GM18868 (cell line): ENCODE measurements at regions not wholly inside any gene's neighbourhood (a gene's known extent, or its start where the extent isn't known, plus 50 kb on each side); places are given as distances from the start of the nearest gene placed in this dataset.
A peak's percentile ranks its signal among the peaks of the same experiment; 100 is the strongest.

Experiments
- ATAC-seq: cut with Tn5 transposase; IDR thresholded peaks from one replicate; pipeline ENCODE4 v1.9.1; 2021; ENCODE audit warnings: mild to moderate bottlenecking, moderate library complexity; ENCODE audit not compliant: unreplicated experiment

DNA sequence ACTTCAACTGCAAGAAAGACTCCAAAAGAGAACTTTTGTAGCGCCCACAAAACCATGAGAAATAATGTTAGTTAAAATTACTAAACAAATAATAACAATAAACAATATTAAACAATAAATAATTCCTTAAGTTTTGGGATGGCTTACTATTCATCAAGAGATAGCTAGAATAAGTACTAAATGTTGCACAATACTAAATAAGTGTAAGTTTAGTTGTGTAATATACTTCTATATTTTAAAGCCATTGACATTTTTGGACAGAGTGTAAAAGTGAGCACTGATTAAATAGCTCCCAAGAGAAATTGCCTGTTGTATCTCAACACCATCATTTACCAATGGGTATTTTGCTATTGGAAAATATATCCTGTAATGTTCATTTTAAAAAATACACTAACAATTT lies 166.7 kb downstream of the ALG10 start:
- ATAC-seq = no peak

DNA sequence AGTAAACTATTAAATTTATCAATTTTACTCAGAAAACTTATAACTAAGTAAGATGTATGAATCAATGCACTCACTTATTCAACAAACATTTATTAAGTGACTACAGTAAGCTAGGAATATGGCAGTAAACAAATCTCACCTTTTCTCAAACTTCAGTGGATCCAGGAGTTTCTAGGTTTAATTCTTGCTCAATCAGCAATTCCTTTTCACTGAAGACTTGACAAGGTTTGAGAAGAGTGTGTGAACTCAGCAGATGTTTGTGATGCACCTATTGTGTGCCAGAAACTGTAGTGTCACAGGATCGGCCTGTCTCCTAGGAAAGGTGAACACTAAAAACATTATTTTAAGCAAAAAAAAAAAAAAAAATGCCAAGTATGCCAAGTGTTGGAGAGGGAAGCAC lies 167.8 kb downstream of the ALG10 start:
- ATAC-seq = no peak

- no peak for ATAC-seq
These were observed 176.6 kb downstream of the ALG10 start for GRCh38 chr12:34198924-34199323.

- ATAC-seq = no peak
These were observed 181.7 kb downstream of the ALG10 start for GRCh38 chr12:34203866-34204620.

GRCh38 chr12:34204830-34205285 lies 182.6 kb downstream of the ALG10 start:
- ATAC-seq = no peak

DNA sequence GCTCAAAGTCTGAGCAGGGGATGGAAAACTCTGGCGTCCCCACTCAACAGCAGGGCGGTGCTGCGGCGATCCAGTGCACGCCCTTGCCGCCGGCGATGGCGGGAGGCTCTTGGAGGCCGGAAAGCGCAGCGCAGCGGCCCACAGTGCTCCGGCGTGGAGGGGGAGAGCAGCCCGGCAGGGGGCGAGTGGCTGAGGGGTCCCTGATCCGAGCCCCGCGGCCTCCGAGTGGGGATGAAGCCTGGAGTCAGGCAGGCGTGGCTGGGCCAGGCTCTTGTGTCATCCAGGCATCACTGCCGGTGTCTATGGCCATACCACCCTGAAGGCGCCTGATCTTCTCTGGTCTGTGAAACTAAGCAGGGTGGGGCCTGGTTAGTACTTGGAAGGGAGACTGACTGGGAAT lies 183.1 kb downstream of the ALG10 start:
- no peak for ATAC-seq

DNA sequence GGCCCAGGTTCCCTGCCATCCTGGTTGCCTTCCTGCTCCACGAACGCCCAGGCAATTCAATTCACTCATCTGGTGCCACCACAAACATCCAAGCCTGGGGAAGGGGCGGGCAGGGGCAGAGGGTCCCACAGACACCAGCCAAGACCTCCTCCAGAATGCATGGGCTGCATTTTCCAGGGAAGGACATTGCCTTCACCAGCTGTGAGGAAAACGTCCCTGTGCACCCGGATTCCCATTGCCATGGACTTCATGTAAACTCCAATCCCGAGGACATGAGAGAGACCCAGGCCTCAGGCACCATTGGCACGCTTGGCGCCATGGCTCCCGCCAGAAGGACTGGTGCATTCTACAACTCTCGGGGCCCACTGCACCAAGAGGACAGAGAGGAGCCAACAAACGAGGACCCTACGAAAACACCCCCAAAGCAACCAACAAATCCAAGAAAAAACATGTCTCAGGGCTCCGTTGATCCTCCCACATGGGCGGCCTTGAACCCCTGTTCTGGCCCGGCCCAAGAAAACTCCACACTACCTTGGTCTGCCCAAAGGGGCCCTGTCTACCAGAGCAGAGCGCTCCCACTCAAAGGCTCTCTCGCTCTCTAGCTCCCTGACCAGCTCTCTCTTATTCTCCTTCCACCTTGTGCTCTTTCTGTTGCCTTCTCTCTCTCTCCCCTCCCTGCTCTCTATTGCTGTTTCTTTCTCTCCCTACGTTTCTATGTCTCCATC lies 183.9 kb downstream of the ALG10 start:
- no peak for ATAC-seq

- no peak for ATAC-seq
These were observed 185.6 kb downstream of the ALG10 start for GRCh38 chr12:34207858-34208257.

DNA sequence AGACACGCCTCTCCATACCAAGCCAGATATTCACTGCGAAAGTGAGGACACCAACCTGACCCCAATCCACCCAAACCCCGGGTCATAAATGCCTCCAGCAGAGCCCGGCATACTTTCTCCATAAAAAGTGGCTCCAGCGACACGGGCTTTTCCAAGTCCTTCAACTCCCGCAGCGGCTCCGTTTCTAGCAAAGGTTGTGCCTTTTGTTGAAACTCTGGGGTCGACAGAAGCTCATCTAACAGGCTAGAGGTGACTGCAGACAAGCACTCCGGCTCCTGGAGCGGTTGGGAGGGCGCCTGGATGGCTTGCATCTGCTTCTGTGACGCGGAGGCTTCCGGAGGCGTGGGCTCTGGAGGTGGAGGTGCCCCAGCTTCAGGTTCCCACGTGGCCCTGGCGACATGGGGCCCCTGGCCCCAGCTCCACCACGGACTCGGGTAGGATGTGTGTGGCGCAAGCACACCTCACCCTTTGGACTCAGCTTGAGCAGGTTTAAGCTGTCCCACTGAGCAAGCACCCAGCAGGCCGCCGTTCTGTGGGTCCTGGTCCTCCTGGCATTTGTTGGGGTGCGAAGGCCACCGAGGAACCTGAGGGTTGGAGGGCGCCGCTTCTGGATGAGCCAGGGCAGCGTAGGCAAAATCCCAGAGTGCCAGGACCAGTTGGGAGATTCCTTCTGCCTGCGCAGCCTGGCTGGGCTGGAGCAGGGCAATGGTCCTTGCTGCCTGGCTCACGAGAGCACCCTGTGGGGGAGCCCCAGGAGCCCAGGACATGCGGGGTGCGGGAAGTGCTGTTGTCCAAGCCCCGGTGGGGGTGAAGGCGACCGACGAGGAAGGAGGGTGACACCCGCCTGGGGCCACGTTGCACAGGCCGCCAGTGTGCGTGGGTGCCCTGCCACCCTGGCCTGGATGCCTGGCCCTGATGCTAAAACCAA lies 186.3 kb downstream of the ALG10 start:
- ATAC-seq = no peak

- ATAC-seq = no peak
These were observed 187.1 kb downstream of the ALG10 start for GRCh38 chr12:34209259-34209835.

GRCh38 chr12:34210183-34210582 lies 187.9 kb downstream of the ALG10 start:
- no peak for ATAC-seq

GRCh38 chr12:34210689-34211530 lies 188.6 kb downstream of the ALG10 start:
- ATAC-seq = no peak

GRCh38 chr12:34212651-34213050 lies 190.4 kb downstream of the ALG10 start:
- no peak for ATAC-seq

GRCh38 chr12:34214011-34214410 lies 191.7 kb downstream of the ALG10 start:
- ATAC-seq = no peak

DNA sequence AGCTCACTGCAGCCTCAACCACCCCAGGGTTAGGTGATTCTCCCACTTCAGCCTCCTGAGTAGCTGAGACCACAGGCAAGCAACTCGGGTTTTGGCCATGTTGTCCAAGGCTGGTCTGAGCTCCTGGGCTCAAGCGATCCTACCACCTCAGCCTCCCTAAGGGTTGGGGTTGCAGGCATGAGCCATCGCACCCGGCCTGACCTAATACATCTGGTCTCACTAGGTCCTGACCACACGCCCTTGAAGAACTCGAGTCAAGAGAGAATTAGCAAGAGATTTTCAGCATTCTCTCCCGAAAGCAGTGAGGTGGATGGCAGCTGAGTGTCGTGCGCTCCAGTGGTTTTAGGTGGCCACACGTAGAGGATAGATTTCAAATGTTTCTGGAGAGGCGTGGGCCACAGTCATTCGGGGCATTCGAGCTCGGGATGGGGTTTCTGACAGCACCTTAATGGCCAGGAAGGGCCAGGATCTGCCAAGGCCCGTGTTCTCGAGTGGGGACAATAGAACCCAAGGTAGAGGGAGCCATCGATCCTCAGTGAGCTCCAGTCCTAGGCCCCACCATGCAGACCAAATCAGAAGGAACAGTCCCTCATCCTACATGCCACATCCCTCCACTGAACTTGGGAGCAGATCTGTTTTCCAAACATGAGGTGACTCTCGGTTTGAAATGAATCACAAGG lies 193.1 kb downstream of the ALG10 start:
- no peak for ATAC-seq

GRCh38 chr12:34215893-34216285 lies 193.6 kb downstream of the ALG10 start:
- ATAC-seq = no peak

DNA sequence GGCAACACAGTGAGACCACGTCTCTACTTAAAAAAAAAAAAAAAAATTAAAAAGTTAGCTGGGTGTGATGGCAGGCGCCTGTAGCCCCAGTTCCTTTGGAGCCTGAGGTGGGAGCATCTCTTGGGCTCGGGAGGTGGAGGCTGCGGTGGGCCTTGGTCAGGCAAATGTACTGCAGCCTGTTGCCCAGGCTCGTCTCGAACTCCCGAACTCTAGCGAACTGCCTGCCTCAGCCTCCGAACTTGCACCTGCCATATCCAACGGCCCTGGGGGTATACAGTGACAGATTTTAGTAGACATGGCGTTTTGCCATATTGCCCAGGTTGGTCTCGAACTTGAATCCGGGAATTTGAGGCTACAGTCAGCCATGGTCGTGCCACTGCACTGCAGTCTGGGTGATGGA lies 195.4 kb downstream of the ALG10 start:
- no peak for ATAC-seq

GRCh38 chr12:34218193-34219045 lies 196.1 kb downstream of the ALG10 start:
- peak; percentile 95 for ATAC-seq
